Dedifferentiated amniotic fluid mesenchymal stem cell (primary cell): ENCODE measurements at regions not wholly inside any gene's neighbourhood (a gene's known extent, or its start where the extent isn't known, plus 50 kb on each side); places are given as distances from the start of the nearest gene placed in this dataset.
A peak's percentile ranks its signal among the peaks of the same experiment; 100 is the strongest.

ENCODE experiments used
- DNase-seq: peaks from one replicate; pipeline ENCODE4 v3.0.0-alpha.2; 2016; ENCODE audit errors: extremely low spot score

DNA sequence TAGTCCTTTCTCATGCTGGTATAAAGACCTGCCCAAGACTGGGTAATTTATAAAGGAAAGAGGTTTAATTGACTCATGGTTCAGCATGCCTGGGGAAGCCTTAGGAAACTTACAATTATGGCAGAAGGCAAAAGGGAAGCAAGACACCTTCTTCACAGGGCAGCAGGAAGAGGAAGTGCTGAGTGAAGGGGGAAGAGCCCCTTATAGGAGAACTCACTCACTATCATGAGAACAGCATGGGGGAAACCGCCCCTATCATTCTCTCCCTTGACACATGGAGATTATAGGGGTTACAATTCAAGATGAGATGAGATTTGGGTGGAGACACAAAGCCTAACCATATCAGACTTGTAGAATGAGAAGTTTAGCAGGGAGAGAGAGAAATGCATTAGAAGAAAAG, 373.3 kb upstream of the DIAPH2 start:
- no peak for DNase-seq

DNA sequence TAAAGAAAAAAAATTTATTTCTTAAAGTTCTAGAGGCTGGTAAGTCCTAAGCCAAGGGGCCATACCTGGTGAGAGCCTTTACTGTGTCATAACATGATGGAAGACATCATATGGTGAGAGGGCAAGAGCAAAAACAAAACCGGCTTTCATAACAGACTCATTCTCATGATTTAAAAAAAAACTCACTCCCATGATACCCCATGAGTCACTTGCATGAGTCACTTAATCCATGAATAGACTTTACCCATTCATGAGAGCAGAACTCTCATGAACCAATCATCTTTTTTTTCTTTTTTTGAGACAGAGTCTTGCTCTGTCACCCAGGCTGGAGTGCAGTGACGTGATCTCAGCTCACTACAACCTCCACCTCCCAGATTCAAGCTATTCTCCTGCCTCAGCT, 369.7 kb upstream of the DIAPH2 start:
- DNase-seq: no peak

DNA sequence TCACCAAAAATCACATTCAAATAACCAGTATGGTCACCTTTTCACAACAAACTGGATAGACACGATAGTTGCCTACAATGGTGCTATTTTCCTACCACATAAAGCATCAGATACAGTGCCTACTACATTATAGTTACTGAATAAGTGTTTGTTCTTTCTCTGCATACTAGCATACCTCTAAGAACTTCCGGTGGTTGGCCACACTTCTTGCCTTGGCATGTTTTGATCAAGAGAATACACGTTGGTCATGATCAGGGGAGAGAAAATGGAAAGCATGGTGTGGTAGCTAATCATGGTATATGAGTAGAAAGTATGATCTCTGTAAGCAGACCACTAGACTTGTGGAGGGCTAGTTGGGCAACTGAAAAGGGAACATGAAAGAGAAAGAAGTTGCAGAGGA, 322.8 kb upstream of the DIAPH2 start:
- DNase-seq: no peak

DNA sequence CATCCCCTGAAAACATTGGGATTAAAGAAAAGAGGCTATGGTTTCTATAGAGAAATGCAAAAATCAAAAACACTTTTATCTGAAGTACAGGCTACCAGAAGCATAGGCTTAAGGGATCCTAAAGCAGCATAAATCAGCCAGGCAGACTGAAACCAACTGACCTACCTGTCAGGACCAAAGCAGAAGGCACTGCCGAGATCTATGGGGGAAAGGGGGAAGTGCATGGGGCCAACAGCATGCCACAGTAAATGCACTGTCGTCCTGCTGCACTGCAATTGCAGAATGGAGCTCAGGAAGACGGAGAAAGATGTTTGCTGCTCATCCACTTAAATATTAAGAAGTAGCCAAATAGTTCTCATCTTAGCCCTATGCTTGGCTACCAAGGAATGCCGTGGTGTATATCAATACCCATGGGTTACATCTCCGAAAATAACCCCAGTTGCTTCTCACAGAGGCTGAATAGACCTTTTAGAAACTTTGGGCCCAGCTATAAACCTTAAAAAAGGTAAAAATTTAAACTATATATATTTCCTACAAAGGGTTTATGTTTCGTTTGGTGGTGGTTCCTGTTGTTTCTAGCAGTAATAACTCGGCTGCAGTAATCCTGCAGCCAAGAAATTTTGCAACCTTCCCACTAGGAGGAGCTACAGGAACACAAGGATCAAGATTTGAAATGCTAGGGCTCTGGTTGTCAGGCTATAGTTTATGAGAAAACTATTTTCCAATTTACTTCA, 312.2 kb upstream of the DIAPH2 start:
- DNase-seq: peak; percentile 67

DNA sequence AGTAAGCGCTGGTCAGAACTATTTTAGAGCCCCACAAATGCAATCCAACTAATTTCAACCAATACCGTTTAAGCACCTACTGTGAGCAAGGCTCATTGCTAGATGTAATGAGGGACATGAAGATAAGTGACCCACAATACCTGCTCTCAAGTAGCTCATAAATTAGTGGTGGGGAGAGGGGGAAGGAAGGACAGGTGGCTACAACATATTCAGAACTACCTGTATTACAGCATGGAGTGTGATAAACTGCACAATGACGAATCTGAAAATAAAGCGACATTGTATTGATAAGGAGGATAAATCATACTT, 311.6 kb upstream of the DIAPH2 start:
- DNase-seq: no peak

DNA sequence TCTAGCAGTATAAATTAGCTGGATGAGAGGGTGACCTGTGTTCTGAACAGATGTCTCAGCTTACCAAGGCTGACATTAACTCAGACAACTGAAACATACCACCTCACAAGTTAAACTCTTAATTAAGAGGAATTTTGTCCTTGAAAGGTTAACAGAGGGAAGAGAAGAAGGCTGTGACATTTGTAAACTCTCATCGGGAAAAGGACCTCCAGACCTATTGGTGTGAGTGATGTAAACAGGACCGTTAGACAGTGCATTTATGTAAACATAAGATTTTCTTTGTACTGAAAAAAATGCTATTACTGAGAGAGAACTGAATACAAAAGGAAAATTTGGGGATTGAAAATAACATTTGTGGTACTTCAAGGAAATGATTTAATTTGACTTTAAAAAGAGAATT, 308.4 kb upstream of the DIAPH2 start:
- no peak for DNase-seq

DNA sequence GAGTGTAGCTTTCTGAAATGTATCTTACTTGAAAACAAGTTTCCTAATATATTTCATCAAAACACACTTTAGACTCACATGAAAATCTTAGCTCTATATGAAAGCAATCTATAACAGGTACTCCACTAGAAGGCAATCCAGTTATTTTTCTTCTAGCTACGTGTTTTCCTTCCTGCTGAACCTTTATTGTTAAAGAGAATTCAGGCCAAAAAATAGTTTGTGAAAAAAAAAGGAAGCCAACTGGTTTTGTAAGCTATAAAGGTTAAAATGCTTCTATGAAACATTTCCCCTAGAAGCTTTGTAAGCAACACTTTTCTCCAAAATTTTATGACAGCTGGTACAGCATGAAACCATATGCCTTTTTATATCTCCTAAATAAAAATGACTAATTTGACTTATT, 304.7 kb upstream of the DIAPH2 start:
- DNase-seq: no peak

DNA sequence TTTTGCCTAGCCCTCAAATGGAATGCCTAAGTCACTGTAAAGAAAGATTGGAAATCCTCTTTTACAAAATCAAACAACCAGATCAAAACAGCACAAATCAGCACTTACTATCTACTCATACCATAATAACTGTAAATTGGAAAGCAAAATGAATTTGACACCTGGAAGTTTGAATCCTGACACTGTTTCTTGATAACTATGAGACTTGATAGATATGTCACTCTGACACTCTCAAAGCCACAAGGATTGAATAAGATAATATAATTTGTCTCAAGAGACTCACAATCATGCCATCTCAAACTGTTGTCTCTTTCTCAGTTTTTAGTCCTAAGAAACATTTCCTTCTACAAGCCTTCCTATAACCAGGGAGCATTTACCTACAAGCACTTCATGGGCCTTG, 302.6 kb upstream of the DIAPH2 start:
- no peak for DNase-seq

DNA sequence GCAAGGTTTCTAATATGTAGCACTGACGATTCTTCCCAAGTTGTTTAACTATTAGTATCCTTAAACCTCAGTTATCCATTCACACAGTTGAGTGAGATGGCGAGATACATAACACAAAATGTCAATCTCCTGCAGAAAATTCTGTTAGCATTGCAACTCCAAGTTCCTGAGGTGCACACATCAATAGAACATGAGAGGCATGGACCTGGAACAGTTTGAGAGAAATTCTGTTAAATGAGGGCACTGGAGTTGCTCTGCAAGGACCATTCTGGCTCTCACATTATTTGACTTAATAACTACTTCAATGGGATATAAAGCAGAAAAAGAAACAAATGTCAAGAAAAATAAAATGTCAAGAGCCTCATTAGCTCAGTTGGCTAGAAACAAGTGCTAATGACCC, 301.2 kb upstream of the DIAPH2 start:
- no peak for DNase-seq

DNA sequence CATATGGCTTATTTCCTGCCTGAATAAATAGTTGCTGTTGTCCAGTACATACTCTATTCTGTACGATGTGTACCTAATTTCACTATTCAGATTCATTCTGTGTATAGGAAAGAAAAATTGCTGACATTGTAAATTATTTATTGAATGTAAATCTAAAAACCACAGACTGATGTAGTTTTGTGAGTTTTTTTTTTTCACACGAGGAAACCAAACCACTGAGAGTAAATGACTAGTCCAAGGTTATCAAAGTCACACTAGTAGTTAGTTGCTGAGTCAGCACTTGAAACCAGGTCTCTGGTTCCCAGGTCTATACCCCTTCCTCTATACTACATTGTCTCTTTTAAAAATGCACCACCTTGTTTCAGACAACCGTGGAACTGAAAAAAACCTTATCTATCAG, 298.3 kb upstream of the DIAPH2 start:
- DNase-seq: no peak

DNA sequence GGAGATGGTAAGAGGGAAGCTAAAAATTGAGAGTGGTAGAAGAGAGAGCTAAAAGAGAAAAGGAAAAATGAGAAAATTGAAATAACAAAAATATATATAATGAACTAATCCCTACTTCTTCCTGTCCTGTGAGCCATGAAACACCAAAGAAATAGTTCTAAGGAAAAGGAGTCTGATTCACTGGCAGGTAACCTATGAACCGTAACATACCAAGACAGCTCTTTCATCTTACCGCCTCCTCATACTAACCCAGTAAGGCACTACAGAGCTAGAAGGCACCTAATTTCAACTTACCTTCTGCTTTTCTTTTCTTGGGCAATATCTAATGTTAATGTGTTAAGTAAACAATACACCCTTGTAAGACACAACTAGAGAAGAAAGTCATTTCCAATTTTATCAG, 297.7 kb upstream of the DIAPH2 start:
- DNase-seq: no peak

DNA sequence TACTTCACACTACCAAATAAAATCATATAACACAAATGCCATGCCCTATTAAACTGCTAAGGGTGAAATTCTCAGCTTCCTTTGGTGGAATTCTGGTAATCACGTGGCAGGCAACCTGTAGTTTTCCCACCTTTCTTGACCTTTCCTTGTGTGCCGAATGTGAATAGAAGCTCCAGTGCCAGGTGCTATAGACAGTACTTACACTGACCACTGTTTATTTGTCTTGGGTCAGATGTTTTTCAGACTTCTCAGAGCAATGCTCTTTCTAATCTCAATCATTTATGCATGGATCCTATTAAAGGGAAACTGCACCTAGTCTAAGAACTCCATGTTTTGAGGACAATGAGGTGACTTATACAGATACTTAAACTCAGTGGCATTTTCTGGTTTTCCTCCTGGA, 296.8 kb upstream of the DIAPH2 start:
- DNase-seq: no peak

DNA sequence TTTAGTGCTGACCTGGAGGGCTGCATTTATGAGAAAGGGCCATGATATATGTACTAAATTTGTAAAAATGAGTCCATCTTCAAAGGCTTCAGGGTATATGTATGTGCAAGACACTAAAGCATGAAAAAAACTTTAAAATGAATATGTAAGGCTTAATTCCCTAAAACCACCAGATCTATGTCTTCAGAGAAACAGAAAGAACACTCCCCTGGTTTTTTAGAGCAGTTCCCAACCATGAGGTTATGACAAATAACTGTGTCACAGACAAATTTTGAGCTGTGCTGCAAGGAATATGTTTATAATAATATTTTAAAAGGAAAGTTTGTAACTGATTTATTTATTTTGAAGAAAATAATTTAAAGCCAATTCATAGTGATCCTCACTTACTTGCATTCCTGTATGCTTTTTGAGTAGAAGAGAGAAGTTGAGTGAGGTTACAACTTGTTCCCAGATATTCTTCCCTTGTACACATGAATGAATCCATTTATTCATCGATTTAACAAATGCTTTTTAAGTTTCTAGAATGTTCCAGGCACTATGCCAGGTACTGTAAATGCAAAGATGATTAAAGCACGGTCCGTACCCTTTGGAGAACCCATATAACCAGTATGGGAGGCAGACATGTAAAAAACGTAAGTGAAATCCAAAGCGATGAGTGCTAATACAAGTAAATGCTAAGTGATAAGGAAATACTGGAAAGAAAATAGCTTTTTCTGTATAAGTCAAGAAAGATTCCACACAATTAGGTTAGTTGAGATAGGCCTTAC, 295.2 kb upstream of the DIAPH2 start:
- DNase-seq: no peak

DNA sequence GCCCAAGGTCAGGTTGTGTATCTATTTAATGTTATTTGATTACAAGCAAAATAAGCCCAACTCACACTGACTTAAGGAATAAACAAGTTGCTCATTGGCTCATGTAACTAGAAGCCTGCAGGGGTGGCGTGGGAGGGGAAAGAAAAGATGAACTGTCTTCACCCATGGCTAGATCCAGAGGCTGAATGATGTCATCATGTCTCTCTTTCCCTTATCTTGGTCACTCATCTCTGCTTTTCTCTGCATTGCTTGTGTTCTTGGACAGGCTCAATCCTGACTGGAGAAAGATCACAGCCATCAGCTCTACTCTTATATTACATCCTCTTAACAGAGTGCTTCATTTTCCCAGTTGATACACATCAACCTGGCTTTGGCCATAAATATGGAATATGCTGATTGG, 290.0 kb upstream of the DIAPH2 start:
- no peak for DNase-seq

DNA sequence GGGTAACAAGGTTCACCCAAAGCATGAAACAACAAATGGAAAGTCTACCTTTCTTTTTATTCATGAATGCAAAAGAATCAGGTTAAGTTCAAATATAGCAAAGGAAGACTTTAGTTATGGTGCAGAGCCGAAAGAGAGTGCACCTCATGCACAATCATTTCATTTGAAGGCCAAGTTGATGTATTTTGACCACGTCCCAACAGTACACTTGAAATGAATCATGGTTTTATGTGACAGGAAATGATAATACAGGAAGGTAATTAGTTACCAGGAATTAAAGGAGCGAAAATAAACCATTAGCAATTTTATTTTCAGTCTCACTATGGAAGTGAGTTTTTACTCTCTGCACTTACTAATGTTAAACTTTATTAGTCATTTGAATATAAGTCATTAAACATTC, 281.2 kb upstream of the DIAPH2 start:
- no peak for DNase-seq

DNA sequence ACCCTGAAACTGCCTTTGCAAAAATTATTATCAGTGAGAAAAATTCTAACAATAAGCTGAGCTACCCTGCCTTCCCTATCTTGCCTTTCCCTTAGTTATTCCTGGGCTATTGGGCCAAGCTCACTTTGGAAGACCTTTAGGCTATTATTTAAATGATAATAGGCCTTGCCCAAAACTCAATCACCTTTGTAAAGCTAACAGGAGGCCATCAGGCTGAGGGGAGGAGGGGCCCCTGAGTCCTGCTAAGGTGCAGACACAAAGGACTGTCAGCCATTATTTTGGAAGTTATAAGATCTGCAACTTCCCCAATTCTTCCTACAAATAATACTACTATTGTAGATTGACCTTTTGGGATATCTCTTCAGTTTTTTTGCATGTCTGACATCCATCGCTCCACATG, 278.8 kb upstream of the DIAPH2 start:
- DNase-seq: no peak

DNA sequence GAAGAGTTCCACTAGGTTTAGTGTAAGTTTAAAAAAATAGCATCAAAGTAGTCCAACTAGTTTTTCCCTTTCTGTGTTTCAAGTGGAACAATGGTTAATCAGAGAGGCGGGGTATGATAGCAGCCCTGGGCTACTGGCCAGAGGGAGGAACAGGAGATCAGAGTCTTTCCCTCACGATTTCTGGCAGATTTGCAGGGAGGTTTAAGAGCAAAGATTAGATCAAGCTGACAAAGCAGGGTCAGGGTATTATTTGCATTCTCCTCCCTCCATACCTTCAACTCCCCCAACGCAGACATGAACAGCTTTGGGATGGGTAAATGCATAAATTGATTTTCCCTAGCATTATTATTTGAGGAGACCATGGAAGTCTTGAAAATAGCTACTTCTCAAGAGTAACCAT, 277.6 kb upstream of the DIAPH2 start:
- DNase-seq: no peak

DNA sequence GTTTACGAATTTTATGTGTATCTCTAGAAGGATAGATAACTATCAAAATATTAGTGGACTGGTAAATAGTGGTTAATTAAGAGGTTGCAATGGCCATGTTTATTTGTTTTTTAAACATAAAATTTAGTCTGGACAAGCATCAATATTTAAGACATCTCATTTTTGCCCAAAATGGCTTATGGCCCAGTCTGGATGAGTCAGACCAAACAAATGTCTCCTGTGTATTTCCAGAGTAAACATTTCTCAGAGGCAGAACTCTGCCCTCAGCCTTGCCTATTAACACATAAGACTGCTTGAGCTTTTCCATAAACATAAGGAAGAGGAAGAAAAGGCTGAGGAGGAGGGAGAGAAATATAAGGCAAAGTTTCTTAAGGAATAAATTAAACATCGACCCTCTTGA, 277.1 kb upstream of the DIAPH2 start:
- peak; percentile 65 for DNase-seq

DNA sequence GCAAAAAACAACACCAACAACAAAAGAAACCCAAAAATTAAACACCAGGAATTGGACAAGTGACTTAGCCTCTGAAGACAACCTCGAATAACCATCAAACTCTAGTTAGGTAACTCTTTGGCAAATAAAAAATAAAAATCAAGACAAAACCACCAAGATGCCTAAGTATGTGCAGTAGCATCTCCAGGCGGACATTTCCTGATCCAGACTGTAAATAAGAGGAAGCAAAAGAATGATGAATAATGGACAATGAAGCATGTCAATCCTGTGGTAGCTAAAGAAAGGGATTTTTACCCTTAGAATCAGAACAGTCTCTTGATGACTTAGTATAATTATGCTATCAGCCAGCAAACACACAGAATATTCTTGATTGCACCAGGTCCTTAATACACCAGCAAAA, 276.7 kb upstream of the DIAPH2 start:
- DNase-seq: no peak

DNA sequence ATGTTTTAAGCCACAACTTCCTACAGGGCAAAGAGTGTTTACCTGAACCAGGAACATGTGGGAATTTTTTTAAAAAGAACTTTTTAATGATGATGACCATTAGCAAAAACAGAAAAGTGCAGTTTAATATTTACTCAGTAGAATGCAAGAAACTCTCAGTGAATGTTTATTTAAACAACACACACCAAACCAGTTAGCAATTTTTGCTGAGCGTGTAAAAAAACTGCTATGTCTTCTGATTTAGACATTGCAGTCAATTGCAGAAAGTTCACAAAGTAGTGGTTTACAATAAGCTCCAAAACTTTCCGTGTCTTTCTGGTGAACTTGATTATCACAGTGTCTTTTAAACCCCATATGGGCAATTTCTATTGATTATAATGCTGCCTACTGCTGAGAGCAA, 273.7 kb upstream of the DIAPH2 start:
- no peak for DNase-seq

DNA sequence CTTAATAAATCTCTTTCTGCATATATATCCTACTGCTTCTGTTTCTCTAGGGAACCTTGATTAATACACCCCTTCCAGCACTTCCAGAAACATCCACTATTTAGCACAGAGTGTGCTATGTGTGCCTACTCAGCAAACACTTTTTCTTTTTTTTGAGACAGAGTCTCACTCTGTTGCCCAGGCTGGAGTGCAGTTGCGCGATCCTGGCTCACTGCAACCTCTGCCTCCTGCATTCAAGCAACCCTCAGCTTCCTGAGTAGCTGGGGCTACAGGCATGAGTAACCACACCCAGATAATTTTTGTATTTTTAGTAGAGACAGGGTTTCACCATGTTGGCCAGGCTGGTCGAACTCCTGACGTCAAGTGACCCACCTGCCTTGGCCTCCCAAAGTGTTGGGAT, 266.9 kb upstream of the DIAPH2 start:
- DNase-seq: no peak

DNA sequence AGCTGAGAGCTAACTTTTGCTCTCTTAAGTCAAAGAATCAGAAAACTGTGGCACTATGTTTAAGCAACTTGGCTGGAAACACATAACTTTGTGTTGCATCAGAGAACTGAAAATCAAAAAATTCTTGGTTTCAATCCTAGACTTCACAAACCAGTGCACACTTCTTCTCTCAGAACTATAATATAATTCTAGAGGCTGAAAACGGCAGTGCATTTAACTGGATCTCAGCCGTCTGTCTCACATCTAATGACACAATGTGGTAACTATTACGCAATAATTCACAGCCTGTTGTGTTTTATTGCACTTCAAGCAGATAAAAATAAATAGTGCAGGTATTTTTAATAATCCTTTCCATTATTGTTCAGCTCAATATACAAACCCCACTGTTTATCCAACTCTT, 260.6 kb upstream of the DIAPH2 start:
- DNase-seq: no peak

DNA sequence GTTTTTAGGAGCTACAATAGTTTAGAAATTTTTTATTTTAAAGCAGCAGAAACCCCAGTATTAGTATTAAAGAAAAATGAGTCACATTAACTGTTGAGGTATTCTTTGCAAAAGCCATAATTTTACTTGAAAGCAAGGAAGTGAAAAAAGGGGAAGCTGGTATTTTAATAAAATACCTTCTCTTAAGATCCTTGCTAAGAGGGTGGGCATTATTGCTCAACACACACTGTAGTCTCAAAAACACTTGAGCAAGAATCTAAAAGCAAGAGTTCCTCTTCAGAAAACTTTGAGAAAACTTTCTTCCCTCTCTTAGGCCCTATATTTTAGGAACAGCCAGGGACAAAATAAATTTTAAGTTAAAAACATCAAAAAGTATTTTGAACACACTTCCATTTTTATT, 259.4 kb upstream of the DIAPH2 start:
- DNase-seq: no peak
